ENCODE measurements at regions not wholly inside any gene's neighbourhood (a gene's known extent, or its start where the extent isn't known, plus 50 kb on each side); places are given as distances from the start of the nearest gene placed in this dataset.

GRCh38 chr15:60212536-60212935, 185.2 kb downstream of the ANXA2 start:
- DNase-seq (ENCODE audit: low read depth, low spot score): no peak

DNA sequence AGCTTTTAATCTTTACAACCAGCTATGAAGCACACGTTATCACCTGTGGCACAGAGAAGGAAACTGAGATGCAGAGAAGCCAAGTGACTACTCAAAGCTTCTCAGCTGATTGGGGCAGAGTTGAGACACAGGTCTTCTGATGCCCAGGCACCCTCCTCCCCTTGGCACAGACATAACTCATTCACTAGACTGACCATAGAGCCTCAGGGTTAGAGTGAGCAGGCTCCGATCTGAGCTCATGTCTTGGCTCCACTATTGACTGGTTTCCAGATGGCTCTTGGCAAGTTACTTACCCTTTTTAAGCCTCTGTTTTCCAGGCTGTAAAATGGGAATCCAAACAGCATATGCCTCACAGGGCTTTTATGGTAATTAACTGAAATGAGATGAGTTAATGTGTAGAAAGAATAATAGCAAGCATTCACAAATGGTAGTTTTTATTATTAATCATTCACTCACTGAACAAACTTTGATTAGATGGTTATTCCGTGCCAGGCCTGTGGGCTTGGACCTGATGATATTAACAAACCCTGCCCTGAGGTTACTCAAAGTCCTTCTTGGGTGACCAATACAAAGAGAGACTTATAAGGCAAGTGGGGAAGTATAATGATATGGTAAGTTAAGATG, 184.3 kb downstream of the ANXA2 start:
- DNase-seq (ENCODE audit: low read depth, low spot score): no peak

DNA sequence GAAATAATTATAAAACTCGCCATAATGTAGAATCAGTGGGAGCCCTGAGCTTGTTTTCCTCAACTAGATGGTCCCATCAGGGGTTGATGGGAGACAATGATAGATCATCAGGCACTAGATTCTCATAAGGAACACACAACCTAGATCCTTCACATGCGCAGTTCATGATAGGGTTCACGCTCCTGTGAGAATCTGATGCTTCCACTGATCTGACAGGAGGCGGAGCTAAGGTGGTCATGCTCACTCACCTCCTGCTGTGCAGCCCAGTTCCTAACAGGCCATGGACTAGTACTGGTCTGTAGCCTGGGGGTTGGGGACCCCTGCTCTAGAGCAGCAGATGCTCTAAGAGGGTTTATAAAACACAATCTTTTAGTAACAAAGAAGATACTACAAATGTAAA, 183.6 kb downstream of the ANXA2 start:
- DNase-seq (ENCODE audit: low read depth, low spot score): no peak

GRCh38 chr15:60215225-60215963, 182.4 kb downstream of the ANXA2 start:
- no peak for DNase-seq (ENCODE audit: low read depth, low spot score)

DNA sequence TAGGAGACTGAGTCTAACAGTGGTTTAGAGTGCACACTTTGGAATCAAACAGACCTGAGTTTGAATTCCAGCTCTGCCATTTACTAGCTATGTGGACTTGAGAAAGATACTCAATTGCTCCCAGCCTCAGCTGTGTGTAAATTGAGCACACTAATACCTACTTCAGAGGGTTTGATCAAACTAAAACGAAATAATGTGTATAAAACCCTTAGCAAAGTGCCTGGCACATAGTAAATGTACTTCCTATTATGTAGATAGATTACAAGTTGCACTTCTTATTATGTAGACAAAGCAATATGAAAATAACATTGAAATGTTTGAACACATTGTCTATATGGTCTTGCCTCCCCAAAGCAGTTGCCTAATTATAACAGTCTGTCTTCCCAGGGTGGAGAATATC, 180.6 kb downstream of the ANXA2 start:
- no peak for DNase-seq (ENCODE audit: low read depth, low spot score)

GRCh38 chr15:60218256-60218655, 179.5 kb downstream of the ANXA2 start:
- no peak for DNase-seq (ENCODE audit: low read depth, low spot score)

- DNase-seq (ENCODE audit: low read depth, low spot score): no peak
Observed at GRCh38 chr15:60219866-60220265, 177.9 kb downstream of the ANXA2 start.

DNA sequence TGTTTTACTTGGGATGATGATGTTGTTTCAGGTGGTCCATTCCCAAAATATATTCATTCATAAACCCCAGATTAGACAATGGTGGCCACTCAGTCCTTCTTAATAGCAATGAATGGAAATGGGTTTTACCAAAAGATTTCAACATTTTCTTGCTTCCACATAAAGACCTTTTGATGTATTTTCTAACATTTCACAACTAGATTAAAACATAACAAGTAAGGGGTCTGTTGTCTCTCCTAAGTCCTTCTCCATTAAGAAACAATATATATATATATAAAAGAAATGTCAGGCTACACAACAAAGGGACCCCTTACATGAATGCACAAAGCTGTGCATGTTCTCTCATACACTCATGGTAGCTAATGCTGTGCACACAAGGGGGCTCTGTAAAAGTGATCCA, 176.4 kb downstream of the ANXA2 start:
- DNase-seq (ENCODE audit: low read depth, low spot score): no peak

DNA sequence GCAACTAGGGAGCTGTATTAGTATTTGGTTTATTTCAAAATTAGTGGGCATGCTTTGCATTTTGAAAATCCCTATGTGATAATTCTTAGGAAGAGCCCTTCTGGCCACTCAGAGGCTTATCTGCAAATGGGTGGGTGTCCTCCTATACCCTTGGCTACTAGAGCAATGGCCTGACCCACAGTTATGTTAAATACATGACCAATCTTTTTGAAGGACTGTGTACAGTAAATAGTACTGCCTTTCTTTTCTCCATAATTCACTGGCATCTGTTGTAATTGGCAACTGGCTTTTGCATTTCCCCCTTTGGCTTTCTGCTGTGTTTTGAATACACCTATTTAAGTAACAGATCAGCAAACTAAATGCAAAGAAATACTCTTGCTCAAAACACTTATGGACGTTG, 175.4 kb downstream of the ANXA2 start:
- DNase-seq (ENCODE audit: low read depth, low spot score): no peak

DNA sequence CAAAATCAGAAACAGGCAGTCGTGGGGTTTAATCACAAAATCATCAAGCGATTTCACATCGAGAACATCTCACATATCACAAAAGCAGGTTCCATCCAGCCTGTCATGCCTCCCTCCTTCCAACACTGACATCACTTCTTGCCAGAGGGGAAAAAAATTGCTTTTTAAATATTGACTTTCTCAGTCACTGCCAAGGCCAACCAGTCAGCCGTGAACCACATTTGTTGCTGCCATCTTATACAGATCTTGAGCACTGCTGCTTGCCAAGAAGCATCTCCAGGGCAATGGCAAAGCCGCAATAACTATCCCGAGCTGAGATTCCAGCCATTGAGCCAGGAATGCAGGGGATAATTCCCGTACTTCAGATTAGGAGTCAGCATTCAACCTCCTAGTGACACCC, 174.6 kb downstream of the ANXA2 start:
- DNase-seq (ENCODE audit: low read depth, low spot score): no peak

- no peak for DNase-seq (ENCODE audit: low read depth, low spot score)
Observed at GRCh38 chr15:60226924-60227323, 170.9 kb downstream of the ANXA2 start.

GRCh38 chr15:60228101-60228500, 169.7 kb downstream of the ANXA2 start:
- no peak for DNase-seq (ENCODE audit: low read depth, low spot score)

DNA sequence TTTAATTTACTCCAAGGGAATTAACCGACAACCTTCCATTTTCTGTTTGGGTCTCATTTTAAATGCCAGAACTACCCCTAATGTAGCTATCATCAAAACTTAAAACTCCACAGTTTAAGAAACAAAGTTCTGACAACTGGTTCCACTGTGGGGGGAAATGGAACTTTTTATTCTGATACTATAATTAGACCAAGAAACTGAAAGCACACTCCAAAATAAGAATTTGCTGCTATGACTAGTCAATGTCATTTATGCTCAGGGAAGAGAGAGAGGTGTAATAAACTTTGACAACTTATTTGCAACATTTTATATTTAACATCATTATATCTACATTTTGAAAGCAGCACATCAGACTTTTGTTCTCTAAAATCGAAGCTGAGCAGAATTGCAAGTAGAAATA, 169.2 kb downstream of the ANXA2 start:
- no peak for DNase-seq (ENCODE audit: low read depth, low spot score)

GRCh38 chr15:60235951-60236710, 161.7 kb downstream of the ANXA2 start:
- no peak for DNase-seq (ENCODE audit: low read depth, low spot score)

DNA sequence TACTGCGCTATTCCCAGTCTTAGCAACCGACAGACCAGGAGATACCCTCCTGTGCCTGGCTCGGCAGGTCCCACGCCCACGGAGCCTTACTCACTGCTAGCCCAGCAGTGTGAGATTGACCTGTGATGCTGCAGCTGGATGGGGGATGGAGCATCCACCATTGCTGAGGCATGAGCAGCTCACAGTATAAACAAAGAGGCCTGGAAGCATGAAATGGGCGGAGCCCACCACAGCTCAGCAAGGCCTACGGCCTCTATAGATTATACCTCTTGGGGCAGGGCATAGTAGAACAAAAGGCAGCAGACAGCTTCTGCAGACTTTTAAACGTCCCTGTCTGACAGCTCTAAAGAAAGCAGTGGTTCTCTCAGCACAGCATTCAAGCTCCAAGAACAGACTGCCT, 160.3 kb downstream of the ANXA2 start:
- DNase-seq (ENCODE audit: low read depth, low spot score): no peak

DNA sequence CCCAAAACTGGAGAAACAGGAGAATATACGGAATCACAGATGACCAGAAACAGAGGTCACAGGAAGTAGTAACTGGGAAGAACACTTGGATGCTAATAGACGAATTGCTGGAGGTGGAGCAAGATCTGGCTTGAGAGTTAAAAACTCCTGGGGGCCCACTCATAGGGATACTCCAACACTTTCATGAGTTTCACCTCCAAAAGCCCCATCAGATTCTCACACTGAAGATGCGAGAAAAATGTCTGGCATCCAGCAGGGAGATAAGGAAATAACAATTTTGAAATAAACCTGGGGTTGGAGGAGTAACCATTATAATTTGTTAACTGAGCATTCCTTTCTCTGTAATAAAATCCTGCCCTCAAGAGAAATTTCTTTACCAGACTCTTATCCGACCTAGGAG, 154.0 kb downstream of the ANXA2 start:
- DNase-seq (ENCODE audit: low read depth, low spot score): no peak

DNA sequence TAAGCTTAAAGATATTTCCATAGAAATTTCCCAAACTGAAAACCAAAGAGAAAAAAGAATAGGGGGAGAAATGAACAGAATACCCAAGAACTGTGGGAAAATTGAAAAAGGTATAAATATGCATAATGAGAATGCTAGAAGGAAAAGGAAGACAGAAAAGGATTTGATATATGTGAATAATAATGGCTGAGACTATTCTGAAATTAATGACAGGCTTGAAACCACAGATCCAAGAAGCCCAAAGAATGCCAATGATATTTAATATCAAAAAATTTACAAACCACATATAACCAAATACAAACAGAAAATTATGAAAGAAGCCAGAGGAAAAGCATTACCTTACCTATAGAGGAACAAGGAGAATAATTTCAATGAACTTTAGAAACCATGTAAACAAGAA, 153.0 kb downstream of the ANXA2 start:
- DNase-seq (ENCODE audit: low read depth, low spot score): no peak

GRCh38 chr15:60250316-60250715, 147.5 kb downstream of the ANXA2 start:
- DNase-seq (ENCODE audit: low read depth, low spot score): no peak

DNA sequence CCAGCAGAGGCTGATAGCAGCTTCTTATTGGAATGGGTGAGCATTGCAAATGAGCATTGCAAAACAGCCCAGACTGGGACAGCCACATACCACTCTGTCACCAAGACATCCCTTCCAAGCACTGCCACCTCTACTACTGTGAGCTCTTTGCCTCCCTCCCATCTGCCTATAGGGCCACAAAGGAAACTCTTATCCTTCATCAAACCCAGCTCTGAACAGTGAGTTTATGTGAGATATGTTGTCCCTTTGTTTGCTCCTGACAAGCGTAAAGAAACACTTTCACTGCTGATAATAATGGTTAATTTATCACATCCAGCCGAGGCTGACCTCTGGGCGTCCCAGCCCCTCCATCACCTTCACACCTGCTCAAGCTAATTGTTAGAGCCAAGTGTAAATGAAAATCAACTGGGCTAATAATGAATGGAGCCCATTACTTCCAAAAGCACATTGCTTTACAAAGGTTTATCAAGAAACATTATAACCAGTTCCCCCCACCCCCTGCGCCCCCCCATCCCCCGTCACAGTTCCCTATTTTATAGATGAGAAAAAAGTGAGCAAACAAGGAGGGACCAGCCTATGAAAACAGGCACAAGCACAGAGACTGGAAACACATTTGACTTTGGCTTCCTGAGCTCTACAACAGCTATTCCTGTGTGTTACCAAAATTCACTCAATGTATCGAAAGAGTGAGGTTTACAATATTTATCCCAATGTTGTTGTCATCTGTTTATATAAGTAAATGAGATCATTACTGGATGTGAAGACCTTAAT, 146.3 kb downstream of the ANXA2 start:
- DNase-seq (ENCODE audit: low read depth, low spot score): no peak

GRCh38 chr15:60254416-60254815, 143.4 kb downstream of the ANXA2 start:
- no peak for DNase-seq (ENCODE audit: low read depth, low spot score)

DNA sequence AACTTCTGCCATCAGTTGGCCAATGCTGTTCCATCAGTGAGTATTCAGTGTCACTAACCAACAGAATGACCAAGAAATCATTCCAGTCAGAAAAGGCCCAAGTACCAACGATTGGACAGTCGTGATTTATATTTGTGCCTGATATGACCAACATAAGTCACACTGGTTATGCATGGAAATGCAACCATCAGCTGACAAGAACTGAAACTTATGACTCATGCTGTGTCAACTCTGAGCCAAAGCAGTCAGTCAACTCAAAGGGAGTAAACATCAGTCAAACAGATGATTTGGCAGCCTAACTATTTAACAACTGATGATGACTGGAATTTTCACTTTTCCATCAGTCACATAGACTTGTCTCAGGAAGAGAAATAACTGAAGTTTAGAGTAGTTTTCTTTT, 142.4 kb downstream of the ANXA2 start:
- DNase-seq (ENCODE audit: low read depth, low spot score): no peak

DNA sequence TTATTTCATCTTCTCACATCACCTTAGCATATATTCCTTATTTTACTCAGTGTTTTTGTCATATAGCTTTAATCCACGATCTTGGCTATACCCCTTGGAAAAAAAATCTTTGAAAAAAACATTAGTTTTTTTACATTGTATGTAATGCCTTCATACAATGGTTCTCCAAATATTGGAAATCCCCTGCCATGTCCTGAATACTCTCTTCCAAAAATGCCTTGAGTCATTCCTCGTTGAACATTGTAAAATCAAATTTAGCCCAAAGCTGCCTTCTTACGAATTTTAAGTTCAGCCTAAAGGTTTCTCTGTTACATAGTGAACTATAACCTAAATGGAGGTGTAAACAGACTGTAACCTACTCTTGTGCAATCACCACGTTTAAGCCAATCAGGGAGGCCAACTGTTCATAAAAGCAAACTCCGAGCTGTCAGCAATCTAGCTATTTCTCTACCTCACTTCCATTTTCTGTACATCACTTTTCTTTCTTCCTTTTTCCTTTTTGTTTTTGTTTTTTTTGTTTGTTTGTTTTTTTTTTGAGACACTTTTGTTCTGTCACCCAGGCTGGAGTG, 140.1 kb downstream of the ANXA2 start:
- no peak for DNase-seq (ENCODE audit: low read depth, low spot score)

Measured in activated CD4-positive, CD25-positive, alpha-beta regulatory T cell treated with anti-CD3 and anti-CD28 coated beads, Interleukin-2, amount 50 U/mL, for 16 hours (primary cell).